H9 (cell line): ENCODE measurements at regions not wholly inside any gene's neighbourhood (a gene's known extent, or its start where the extent isn't known, plus 50 kb on each side); places are given as distances from the start of the nearest gene placed in this dataset.

ENCODE experiments used
- DNase-seq: peaks from one replicate; pipeline ENCODE4 v3.0.0-alpha.2; 2017
- H2AFZ ChIP-seq: one replicate; pipeline ENCODE4 v1.6.1; 2013; ENCODE audit warnings: mild to moderate bottlenecking, low read length, control low read depth, moderate library complexity
- H2AK5ac ChIP-seq: 2 replicates; pipeline ENCODE4 v1.6.1; 2013; ENCODE audit warnings: low read length, control low read depth, mixed read lengths; ENCODE audit not compliant: insufficient read length
- H2BK120ac ChIP-seq: one replicate; pipeline ENCODE4 v1.6.1; 2013; ENCODE audit warnings: low read depth, mild to moderate bottlenecking, low read length, control low read depth, inconsistent platforms; ENCODE audit not compliant: poor library complexity, severe bottlenecking
- H2BK12ac ChIP-seq: 2 replicates; pipeline ENCODE4 v1.6.1; 2013; ENCODE audit warnings: low read length, control low read depth, mixed read lengths, low read depth; ENCODE audit not compliant: insufficient read length
- H2BK15ac ChIP-seq: 2 replicates; pipeline ENCODE4 v1.6.1; 2013; ENCODE audit warnings: low read depth, low read length, control low read depth
- H2BK20ac ChIP-seq: one replicate; pipeline ENCODE4 v1.6.1; 2013; ENCODE audit warnings: low read depth, mild to moderate bottlenecking, low read length, control low read depth, inconsistent platforms; ENCODE audit not compliant: poor library complexity, severe bottlenecking
- H2BK5ac ChIP-seq: 2 replicates; pipeline ENCODE4 v1.6.1; 2013; ENCODE audit warnings: low read length, control low read depth, mixed read lengths; ENCODE audit not compliant: insufficient read length
- H3K14ac ChIP-seq: 2 replicates; pipeline ENCODE4 v1.6.1; 2013; ENCODE audit warnings: low read length, control low read depth; ENCODE audit not compliant: insufficient read depth
- H3K18ac ChIP-seq: 2 replicates; pipeline ENCODE4 v1.6.1; 2013; ENCODE audit warnings: low read depth, mild to moderate bottlenecking, mixed read lengths, low read length, control low read depth; ENCODE audit not compliant: insufficient read length
- H3K23ac ChIP-seq: 2 replicates; pipeline ENCODE4 v1.6.1; 2013; ENCODE audit warnings: low read length, control low read depth, mixed read lengths, low read depth; ENCODE audit not compliant: insufficient read length
- H3K23me2 ChIP-seq: 2 replicates; pipeline ENCODE4 v1.6.1; 2013; ENCODE audit warnings: low read depth, mild to moderate bottlenecking, mixed read lengths, low read length, control low read depth; ENCODE audit not compliant: insufficient read length, poor library complexity, severe bottlenecking
- H3K27ac ChIP-seq: 2 replicates; pipeline ENCODE4 v1.5.1; 2013; ENCODE audit warnings: low read length, control low read depth, mixed read lengths, low read depth; ENCODE audit not compliant: insufficient read length
- H3K27me3 ChIP-seq: 2 replicates; pipeline ENCODE4 v1.6.1; 2013; ENCODE audit warnings: low read length, control low read depth, inconsistent platforms; ENCODE audit not compliant: insufficient read depth
- H3K4ac ChIP-seq: 2 replicates; pipeline ENCODE4 v1.6.1; 2013; ENCODE audit warnings: low read depth, mild to moderate bottlenecking, control low read depth, inconsistent platforms, low read length, moderate library complexity
- H3K4me1 ChIP-seq: 2 replicates; pipeline ENCODE4 v1.6.1; 2013; ENCODE audit warnings: low read length, control low read depth, inconsistent platforms; ENCODE audit not compliant: insufficient read depth
- H3K4me2 ChIP-seq: 2 replicates; pipeline ENCODE4 v1.6.1; 2013; ENCODE audit warnings: low read length, control low read depth, mixed read lengths; ENCODE audit not compliant: insufficient read length, insufficient read depth
- H3K56ac ChIP-seq: 2 replicates; pipeline ENCODE4 v1.6.1; 2013; ENCODE audit warnings: low read depth, mild to moderate bottlenecking, mixed read lengths, low read length, control low read depth; ENCODE audit not compliant: insufficient read length
- H3K79me1 ChIP-seq: 2 replicates; pipeline ENCODE4 v1.6.1; 2013; ENCODE audit warnings: low read depth, mild to moderate bottlenecking, moderate library complexity, low read length, control low read depth, inconsistent platforms; ENCODE audit not compliant: insufficient read depth, poor library complexity, severe bottlenecking
- H3K79me2 ChIP-seq: 2 replicates; pipeline ENCODE4 v1.6.1; 2013; ENCODE audit warnings: low read length, control low read depth, inconsistent platforms; ENCODE audit not compliant: insufficient read depth
- H3K9ac ChIP-seq: 2 replicates; pipeline ENCODE4 v1.6.1; 2013; ENCODE audit warnings: low read length, control low read depth, mixed read lengths; ENCODE audit not compliant: insufficient read length; ENCODE audit errors: extremely low read depth
- H3K9me3 ChIP-seq: one replicate; pipeline ENCODE4 v1.6.1; 2013; ENCODE audit warnings: low read depth, low read length, inconsistent platforms; ENCODE audit not compliant: control insufficient read depth
- H3T11ph ChIP-seq: one replicate; pipeline ENCODE4 v1.6.1; 2013; ENCODE audit warnings: mild to moderate bottlenecking, low read length, control low read depth, inconsistent platforms
- H4K20me1 ChIP-seq: one replicate; pipeline ENCODE4 v1.6.1; 2013; ENCODE audit not compliant: control insufficient read depth, insufficient read length, insufficient read depth
- H4K5ac ChIP-seq: 2 replicates; pipeline ENCODE4 v1.6.1; 2013; ENCODE audit warnings: low read depth, mild to moderate bottlenecking, mixed read lengths, low read length, control low read depth; ENCODE audit not compliant: insufficient read length
- H4K8ac ChIP-seq: replicated peaks from 2 replicates; pipeline ENCODE4 v1.6.1; 2013; ENCODE audit warnings: low read length, control low read depth, mixed read lengths, low read depth; ENCODE audit not compliant: insufficient read length
- H4K91ac ChIP-seq: 2 replicates; pipeline ENCODE4 v1.6.1; 2013; ENCODE audit warnings: low read depth, mild to moderate bottlenecking, moderate library complexity, mixed read lengths, low read length, control low read depth; ENCODE audit not compliant: insufficient read length
- H3K27ac Mint-ChIP-seq, 3 experiments: 2 replicates in 2 of 3; 3 replicates in 1 of 3; pipeline ENCODE4 v1.8.0; 2020 to 2021; ENCODE audit warnings: mixed read lengths in 3 of 3, mild to moderate bottlenecking in 1 of 3, moderate library complexity in 1 of 3
- H3K27me3 Mint-ChIP-seq: 2 replicates; pipeline ENCODE4 v1.8.0; 2021; ENCODE audit warnings: low read depth, mild to moderate bottlenecking, moderate library complexity, mixed read lengths
- H3K36me3 Mint-ChIP-seq, 3 experiments: 2 replicates in 2 of 3; 3 replicates in 1 of 3; pipeline ENCODE4 v1.8.0; 2020 to 2021; ENCODE audit warnings: low read depth in 3 of 3, mixed read lengths in 3 of 3; ENCODE audit not compliant: insufficient read depth in 1 of 3
- H3K4me1 Mint-ChIP-seq, 2 experiments: 2 replicates each; pipeline ENCODE4 v1.8.0; 2020; ENCODE audit warnings: mixed read lengths in 2 of 2
- H3K4me3 Mint-ChIP-seq, 2 experiments: 2 replicates in 1 of 2; 3 replicates in 1 of 2; pipeline ENCODE4 v1.8.0; 2020 to 2021; ENCODE audit warnings: mild to moderate bottlenecking in 2 of 2, mixed read lengths in 2 of 2, moderate library complexity in 1 of 2
- H3K9me3 Mint-ChIP-seq, 2 experiments: 2 replicates in 1 of 2; 3 replicates in 1 of 2; pipeline ENCODE4 v1.8.0; 2020; ENCODE audit warnings: mild to moderate bottlenecking in 2 of 2, mixed read lengths in 2 of 2, moderate library complexity in 1 of 2
- CTCF ChIP-seq: fragments of 200-600 bp; sonication (generic); conservative IDR thresholded peaks from 3 replicates; pipeline ENCODE4 v1.8.0; 2021; ENCODE audit warnings: antibody characterized with exemption, mild to moderate bottlenecking
- WGBS: extraction: QIAGEN DNeasy Blood & Tissue Kit; methylation state at CpG from one replicate; pipeline ENCODE4 v1.1.7; 2013; ENCODE audit warnings: missing lambda C conversion rate, low lambda C conversion rate, mixed read lengths; ENCODE audit not compliant: insufficient read length; ENCODE audit errors: extremely low coverage; 5-methylcytosine and 5-hydroxymethylcytosine counted together

- H4K20me1 ChIP-seq: no peaks in the 10 kb centered on the region
- H3K4me1 Mint-ChIP-seq: no peaks in the 10 kb centered on the region
- no CpG with 5 or more reads among the region's 4 CpGs for WGBS
These were observed 889.3 kb downstream of the BCL11B start for GRCh38 chr14:98382662-98383061.

More at GRCh38 chr14:98382662-98383061, 889.3 kb downstream of the BCL11B start:
- H3K23ac ChIP-seq: no peak overlapping the region
- H3K27me3 ChIP-seq: no peaks in the 10 kb centered on the region
- H3K4me1 ChIP-seq: no peaks in the 10 kb centered on the region
- no peak overlapping the region for H3K18ac ChIP-seq
- Mint-ChIP-seq H3K36me3 (peaks cover 0 to 2% (median 0%) of the 10 kb centered on the region in 3 experiments; a peak in 1 of 7 replicates), H3K27me3 (no peaks in the 10 kb centered on the region), H3K9me3 (peaks cover 3 to 6% of the 10 kb centered on the region in 2 experiments; a peak in 4 of 5 replicates), H3K27ac (no peak overlapping the region), H3K4me3 (no peak overlapping the region)
- H2BK5ac ChIP-seq: no peak overlapping the region
- H3K79me2 ChIP-seq: no peaks in the 10 kb centered on the region
- H3K9ac ChIP-seq: no peak overlapping the region
- H3K27ac ChIP-seq: no peak overlapping the region
- TF ChIP-seq CTCF: no peak
- H4K8ac ChIP-seq: no peak overlapping the region
- H2BK12ac ChIP-seq: no peak overlapping the region
- H4K5ac ChIP-seq: no peak overlapping the region
- H3K23me2 ChIP-seq: no peaks in the 10 kb centered on the region
- no peak overlapping the region for H3K4ac ChIP-seq
- no peak for DNase-seq
- H3K4me2 ChIP-seq: no peak overlapping the region
- H2BK120ac ChIP-seq: no peak overlapping the region
- H2AFZ ChIP-seq: no peak overlapping the region
- no peak overlapping the region for H4K91ac ChIP-seq
- no peaks in the 10 kb centered on the region for H3K79me1 ChIP-seq
- no peak overlapping the region for H2AK5ac ChIP-seq
- H3K14ac ChIP-seq: no peak overlapping the region
- no peaks in the 10 kb centered on the region for H3K9me3 ChIP-seq
- H3T11ph ChIP-seq: no peak overlapping the region
- no peak overlapping the region for H3K56ac ChIP-seq
- H2BK20ac ChIP-seq: no peak overlapping the region
- no peak overlapping the region for H2BK15ac ChIP-seq
